ENCODE measurements at regions not wholly inside any gene's neighbourhood (a gene's known extent, or its start where the extent isn't known, plus 50 kb on each side); places are given as distances from the start of the nearest gene placed in this dataset.

DNA sequence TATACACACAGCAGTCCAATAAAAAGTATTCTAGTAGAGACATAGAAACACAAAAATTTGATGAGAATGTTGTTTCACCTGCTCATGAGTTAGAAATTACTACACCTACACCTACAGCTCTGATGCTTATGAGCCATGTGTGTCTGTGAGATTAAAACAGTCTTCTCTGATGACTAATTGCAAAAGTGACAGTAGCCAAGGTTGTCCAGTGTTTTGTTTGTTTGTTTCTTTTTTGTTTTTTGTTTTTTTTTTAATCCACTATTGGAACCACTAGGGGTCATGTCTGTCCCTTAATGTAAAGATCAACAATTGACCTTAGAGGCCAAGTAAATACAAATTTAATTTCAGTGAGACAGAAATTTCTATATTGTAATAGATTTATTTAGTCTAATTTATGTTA is 423.1 kb downstream of the TEX13C start:
- H3F3A ChIP-seq (ENCODE audit: control insufficient read depth, insufficient read depth), result no peaks in the 10 kb centered on the region
- H3K27ac ChIP-seq (ENCODE audit: low read depth, low read length), result no peak overlapping the region
- TF ChIP-seq EZH2phosphoT487 (IDR thresholded peaks at IDR 0.05; ENCODE audit: borderline replicate concordance, low read length), result no peak
- TF ChIP-seq, protein P1, sequence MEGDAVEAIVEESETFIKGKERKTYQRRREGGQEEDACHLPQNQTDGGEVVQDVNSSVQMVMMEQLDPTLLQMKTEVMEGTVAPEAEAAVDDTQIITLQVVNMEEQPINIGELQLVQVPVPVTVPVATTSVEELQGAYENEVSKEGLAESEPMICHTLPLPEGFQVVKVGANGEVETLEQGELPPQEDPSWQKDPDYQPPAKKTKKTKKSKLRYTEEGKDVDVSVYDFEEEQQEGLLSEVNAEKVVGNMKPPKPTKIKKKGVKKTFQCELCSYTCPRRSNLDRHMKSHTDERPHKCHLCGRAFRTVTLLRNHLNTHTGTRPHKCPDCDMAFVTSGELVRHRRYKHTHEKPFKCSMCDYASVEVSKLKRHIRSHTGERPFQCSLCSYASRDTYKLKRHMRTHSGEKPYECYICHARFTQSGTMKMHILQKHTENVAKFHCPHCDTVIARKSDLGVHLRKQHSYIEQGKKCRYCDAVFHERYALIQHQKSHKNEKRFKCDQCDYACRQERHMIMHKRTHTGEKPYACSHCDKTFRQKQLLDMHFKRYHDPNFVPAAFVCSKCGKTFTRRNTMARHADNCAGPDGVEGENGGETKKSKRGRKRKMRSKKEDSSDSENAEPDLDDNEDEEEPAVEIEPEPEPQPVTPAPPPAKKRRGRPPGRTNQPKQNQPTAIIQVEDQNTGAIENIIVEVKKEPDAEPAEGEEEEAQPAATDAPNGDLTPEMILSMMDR (IDR thresholded peaks at IDR 0.05; ENCODE audit: low read depth, low read length, poor library complexity, severe bottlenecking), result no peak
- no peak overlapping the region for H3K4me3 ChIP-seq (ENCODE audit: low read length)
- H3K79me2 ChIP-seq (ENCODE audit: control insufficient read depth, low read length), result no peaks in the 10 kb centered on the region
- no peaks in the 10 kb centered on the region for H3K36me3 ChIP-seq (ENCODE audit: control insufficient read depth, low read length)
- H3K9me2 ChIP-seq (replicated peaks; ENCODE audit: control insufficient read depth, low read length), result no peaks in the 10 kb centered on the region
- peaks cover 7% of the 10 kb centered on the region for H3K4me1 ChIP-seq (ENCODE audit: control insufficient read depth, low read length)
- H3K9me3 ChIP-seq (ENCODE audit: control insufficient read depth, insufficient read depth, low read length), result no peaks in the 10 kb centered on the region
- H3K4me2 ChIP-seq (ENCODE audit: low read length), result no peak overlapping the region
- H3K27me3 ChIP-seq (ENCODE audit: control insufficient read depth, low read length), result no peaks in the 10 kb centered on the region
- H4K20me1 ChIP-seq (ENCODE audit: control insufficient read depth, insufficient read depth, low read depth, low read length), result no peaks in the 10 kb centered on the region

DNA sequence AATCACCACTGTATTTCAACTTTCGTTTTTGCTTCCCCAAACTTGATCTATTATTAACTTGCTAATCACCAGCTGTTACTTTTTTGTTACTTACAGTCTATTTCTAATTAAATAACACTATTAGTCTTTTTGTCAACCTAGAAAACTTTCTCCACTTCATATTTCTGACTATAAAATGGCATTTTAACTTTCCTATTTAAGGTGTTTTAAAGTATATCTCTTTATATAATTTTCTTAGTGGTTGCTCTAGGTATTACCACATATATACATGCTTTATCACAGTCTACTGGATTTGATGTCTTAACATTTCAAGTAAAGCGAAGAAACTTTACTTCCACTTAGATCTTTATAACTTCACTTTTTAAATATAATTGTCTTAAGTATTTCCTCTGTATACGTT is 421.2 kb downstream of the DCAF12L2 start:
- TF ChIP-seq, protein P1 (IDR thresholded peaks at IDR 0.05; ENCODE audit: low read depth, low read length, poor library complexity, severe bottlenecking), result no peak
- no peak for TF ChIP-seq EZH2phosphoT487 (IDR thresholded peaks at IDR 0.05; ENCODE audit: borderline replicate concordance, low read length)
- Histone ChIP-seq H3K36me3 (ENCODE audit: control insufficient read depth, low read length) (no peaks in the 10 kb centered on the region), H3F3A (ENCODE audit: control insufficient read depth, insufficient read depth) (no peaks in the 10 kb centered on the region), H3K9me2 (replicated peaks; ENCODE audit: control insufficient read depth, low read length) (no peaks in the 10 kb centered on the region), H3K9me3 (ENCODE audit: control insufficient read depth, insufficient read depth, low read length) (no peaks in the 10 kb centered on the region), H3K4me3 (ENCODE audit: low read length) (peak overlapping the region; percentile 42), H4K20me1 (ENCODE audit: control insufficient read depth, insufficient read depth, low read depth, low read length) (no peaks in the 10 kb centered on the region), H3K4me2 (ENCODE audit: low read length) (peak overlapping the region; percentile 45), H3K79me2 (ENCODE audit: control insufficient read depth, low read length) (no peaks in the 10 kb centered on the region), H3K27ac (ENCODE audit: low read depth, low read length) (no peak overlapping the region), H3K27me3 (ENCODE audit: control insufficient read depth, low read length) (no peaks in the 10 kb centered on the region), H3K4me1 (ENCODE audit: control insufficient read depth, low read length) (peaks cover 10% of the 10 kb centered on the region)

DNA sequence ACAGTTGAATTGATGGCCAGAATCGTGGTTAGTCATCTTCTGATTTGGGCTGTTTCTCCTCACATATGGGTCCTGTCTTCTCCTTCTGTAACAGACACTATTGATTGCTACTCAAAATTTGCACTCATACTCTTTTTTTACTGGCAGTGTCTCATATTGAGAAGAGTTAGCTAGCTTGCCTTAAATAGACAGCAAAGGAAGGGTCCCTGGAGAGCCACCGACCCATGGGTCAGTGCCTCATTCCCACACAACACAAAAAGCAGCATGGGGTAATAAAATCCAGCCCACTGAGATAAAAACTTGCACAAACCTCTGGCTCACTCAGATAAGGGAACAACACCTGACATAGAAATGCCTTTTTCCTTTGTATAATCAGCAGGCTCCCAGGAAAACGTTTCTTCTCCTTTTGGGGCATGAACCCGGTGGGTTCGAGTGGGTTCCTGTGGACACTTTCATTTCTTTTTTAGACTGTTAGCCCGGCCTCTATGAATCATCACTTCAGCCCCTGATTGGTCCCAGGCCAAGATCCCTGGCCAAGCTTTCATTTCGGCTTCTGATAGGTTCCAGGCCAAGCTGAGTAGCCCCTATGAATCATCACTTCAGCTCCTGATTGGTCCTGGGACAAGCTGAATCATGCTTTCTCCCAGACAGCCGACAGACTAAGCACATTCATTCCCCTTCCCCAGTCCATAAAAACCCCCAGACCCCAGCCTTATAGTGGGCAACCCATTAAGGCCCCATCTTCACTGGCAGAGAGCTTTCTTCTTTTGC is 408.1 kb downstream of the DCAF12L2 start:
- Histone ChIP-seq H3F3A (ENCODE audit: control insufficient read depth, insufficient read depth) (no peaks in the 10 kb centered on the region), H3K9me2 (replicated peaks; ENCODE audit: control insufficient read depth, low read length) (no peaks in the 10 kb centered on the region), H3K36me3 (ENCODE audit: control insufficient read depth, low read length) (no peaks in the 10 kb centered on the region), H3K9me3 (ENCODE audit: control insufficient read depth, insufficient read depth, low read length) (no peaks in the 10 kb centered on the region), H3K4me1 (ENCODE audit: control insufficient read depth, low read length) (no peaks in the 10 kb centered on the region), H3K4me2 (ENCODE audit: low read length) (no peak overlapping the region), H3K4me3 (ENCODE audit: low read length) (no peak overlapping the region), H3K79me2 (ENCODE audit: control insufficient read depth, low read length) (no peaks in the 10 kb centered on the region), H4K20me1 (ENCODE audit: control insufficient read depth, insufficient read depth, low read depth, low read length) (no peaks in the 10 kb centered on the region), H3K27me3 (ENCODE audit: control insufficient read depth, low read length) (no peaks in the 10 kb centered on the region), H3K27ac (ENCODE audit: low read depth, low read length) (no peak overlapping the region)
- TF ChIP-seq, protein P1 (IDR thresholded peaks at IDR 0.05; ENCODE audit: low read depth, low read length, poor library complexity, severe bottlenecking), result no peak
- no peak for TF ChIP-seq EZH2phosphoT487 (IDR thresholded peaks at IDR 0.05; ENCODE audit: borderline replicate concordance, low read length)
